ENCODE measurements at regions not wholly inside any gene's neighbourhood (a gene's known extent, or its start where the extent isn't known, plus 50 kb on each side); places are given as distances from the start of the nearest gene placed in this dataset.

DNA sequence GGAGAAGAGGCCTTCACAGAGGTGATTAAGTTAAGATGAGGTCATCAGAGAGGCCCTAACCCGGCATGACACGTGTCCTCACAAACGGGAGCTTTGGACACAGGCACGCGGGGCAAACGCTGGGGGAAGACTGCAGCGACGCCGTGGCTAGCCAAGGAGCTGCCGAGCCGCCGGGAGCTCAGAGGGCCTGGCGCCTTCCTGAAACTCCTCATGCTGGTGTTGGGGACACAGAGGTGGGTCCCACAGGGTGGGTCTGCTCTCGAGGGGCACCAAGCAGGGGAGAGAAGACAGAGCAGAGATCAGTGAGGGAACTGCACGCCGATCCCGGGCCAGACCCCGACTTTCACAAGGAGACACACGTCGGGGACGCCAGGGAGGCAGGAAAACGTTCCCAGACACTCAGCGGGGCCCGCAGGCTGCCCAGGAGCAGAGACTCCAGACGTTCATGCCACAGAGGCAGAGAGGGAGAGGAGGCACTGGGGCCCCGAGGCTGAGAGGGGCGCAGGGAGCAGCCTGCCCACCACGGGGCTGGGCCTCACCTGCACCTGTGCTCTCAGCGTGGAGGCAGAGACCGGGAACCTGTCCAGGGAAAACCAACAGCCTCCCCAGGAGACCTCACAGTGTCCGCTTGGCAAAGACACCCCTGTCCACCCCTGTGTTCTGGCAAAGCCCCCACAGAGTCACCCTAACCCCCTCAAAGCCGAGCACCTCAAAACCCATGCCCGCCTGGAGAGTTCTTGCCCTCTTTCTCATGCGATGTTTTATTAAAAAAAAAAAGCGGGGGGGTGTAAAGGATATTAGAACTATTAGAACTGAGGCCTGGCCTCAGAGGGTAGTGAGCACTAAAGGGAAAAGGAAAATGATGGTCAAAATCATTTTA is 103.8 kb downstream of the PDGFA start:
- no CpG with 5 or more reads among the region's 35 CpGs for WGBS, 2 donors (ENCODE audit: extremely low coverage in 2 of 2, insufficient read length in 2 of 2, insufficient replicate concordance in 1 of 2)
- Histone ChIP-seq H2BK12ac (ENCODE audit: low read length) (no peak overlapping the region), H2BK15ac (ENCODE audit: low read length) (peak overlapping the region; percentile 96), H2BK5ac (ENCODE audit: low read length) (no peak overlapping the region), H3K27ac (replicated peaks; ENCODE audit: low read length) (no peak overlapping the region), H4K8ac (ENCODE audit: low read depth, low read length) (no peak overlapping the region), H3K9ac (ENCODE audit: low read depth, low read length, poor library complexity) (no peak overlapping the region), H3K14ac (ENCODE audit: low read length) (no peak overlapping the region), H3K4me2 (ENCODE audit: insufficient read depth, low read length, poor library complexity, severe bottlenecking) (no peak overlapping the region), H3K4me1 (ENCODE audit: control insufficient read depth in 2 of 2, insufficient read depth in 1 of 2, low read depth in 1 of 2, low read length in 2 of 2) (no peaks in the 10 kb centered on the region), H3K36me3 (replicated peaks in 1 of 2; ENCODE audit: control insufficient read depth in 2 of 2, insufficient read depth in 2 of 2, low read length in 2 of 2) (no peaks in the 10 kb centered on the region), H3K79me1 (ENCODE audit: low read depth, low read length) (peaks cover 2% of the 10 kb centered on the region), H2BK120ac (ENCODE audit: low read depth, low read length) (no peak overlapping the region), H4K91ac (ENCODE audit: low read depth, low read length, poor library complexity) (no peak overlapping the region), H3K9me3 (replicated peaks in 1 of 2; ENCODE audit: control insufficient read depth in 2 of 2, insufficient read depth in 1 of 2, low read depth in 1 of 2, low read length in 2 of 2) (peaks cover 3 to 13% of the 10 kb centered on the region in 2 donors), H3K4ac (ENCODE audit: low read length) (no peak overlapping the region), H3K23ac (ENCODE audit: low read depth, low read length, poor library complexity) (peak overlapping the region; percentile 52), H2AK5ac (ENCODE audit: low read depth, low read length) (no peak overlapping the region), H3K18ac (ENCODE audit: low read length) (peak overlapping the region; percentile 44), H3K4me3 (ENCODE audit: low read length in 2 of 2) (no peak overlapping the region), H3K27me3 (ENCODE audit: control insufficient read depth in 3 of 3, insufficient read depth in 3 of 3, low read depth in 1 of 3, low read length in 3 of 3) (no peaks in the 10 kb centered on the region), H2AFZ (ENCODE audit: low read length) (no peak overlapping the region)
- DNase-seq (ENCODE audit: low spot score): no peak

DNA sequence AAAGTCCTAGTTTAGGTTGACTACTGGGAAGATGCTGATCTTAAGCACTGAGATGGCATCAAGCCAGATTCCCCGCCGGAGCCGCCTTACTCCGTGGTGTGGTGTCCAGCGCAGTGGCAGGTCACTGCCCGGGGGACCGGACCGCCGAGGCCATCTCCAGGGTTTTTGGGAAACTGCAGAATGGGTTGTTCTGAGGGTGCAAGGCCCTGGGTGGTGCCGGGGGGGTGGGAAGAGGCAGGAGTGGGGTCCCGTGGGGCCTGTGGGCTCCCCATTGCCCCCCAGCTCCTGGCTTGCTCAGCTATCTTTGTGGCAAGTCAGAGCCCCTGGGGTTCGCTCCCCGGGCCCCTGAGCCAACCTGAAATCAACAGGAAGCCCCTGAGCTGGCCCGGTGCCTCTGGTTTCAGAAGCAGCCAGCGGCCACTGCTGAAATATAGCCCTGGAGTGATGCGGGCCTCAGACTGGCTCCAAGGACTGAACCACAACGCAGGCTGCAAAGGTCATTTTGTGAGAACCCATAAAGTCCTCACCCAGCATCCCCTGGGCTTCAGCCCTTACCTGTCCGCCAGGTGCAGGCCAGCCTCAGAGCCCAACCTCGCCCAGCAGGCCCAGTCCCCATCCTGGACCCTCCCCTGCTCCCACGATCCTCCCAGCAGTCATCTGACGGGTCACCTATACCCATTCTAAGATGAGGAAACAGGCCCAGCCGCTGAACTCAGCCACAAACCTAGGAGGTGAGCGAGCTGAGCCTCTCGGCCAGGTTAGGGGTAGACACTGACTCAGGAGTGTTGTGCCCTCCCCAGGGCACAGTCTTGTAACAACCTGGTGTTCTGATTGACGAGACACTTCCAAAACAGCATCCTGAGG is 102.7 kb downstream of the PDGFA start:
- H2BK120ac ChIP-seq (ENCODE audit: low read depth, low read length): no peak overlapping the region
- no peak overlapping the region for H3K9ac ChIP-seq (ENCODE audit: low read depth, low read length, poor library complexity)
- no peak overlapping the region for H3K4me2 ChIP-seq (ENCODE audit: insufficient read depth, low read length, poor library complexity, severe bottlenecking)
- no peak for DNase-seq (ENCODE audit: low spot score)
- no peak overlapping the region for H2AFZ ChIP-seq (ENCODE audit: low read length)
- no peak overlapping the region for H2BK5ac ChIP-seq (ENCODE audit: low read length)
- no peak overlapping the region for H4K91ac ChIP-seq (ENCODE audit: low read depth, low read length, poor library complexity)
- no peaks in the 10 kb centered on the region for H3K4me1 ChIP-seq (ENCODE audit: control insufficient read depth in 2 of 2, insufficient read depth in 1 of 2, low read depth in 1 of 2, low read length in 2 of 2)
- peak overlapping the region; percentile 73 for H2BK12ac ChIP-seq (ENCODE audit: low read length)
- H3K14ac ChIP-seq (ENCODE audit: low read length): no peak overlapping the region
- no peak overlapping the region for H3K27ac ChIP-seq (replicated peaks; ENCODE audit: low read length)
- no peak overlapping the region for H3K23ac ChIP-seq (ENCODE audit: low read depth, low read length, poor library complexity)
- H3K4ac ChIP-seq (ENCODE audit: low read length): peak overlapping the region; percentile 11
- H2AK5ac ChIP-seq (ENCODE audit: low read depth, low read length): peak overlapping the region; percentile 81
- peaks cover 3 to 13% of the 10 kb centered on the region in 2 donors for H3K9me3 ChIP-seq (replicated peaks in 1 of 2; ENCODE audit: control insufficient read depth in 2 of 2, insufficient read depth in 1 of 2, low read depth in 1 of 2, low read length in 2 of 2)
- H3K27me3 ChIP-seq (ENCODE audit: control insufficient read depth in 3 of 3, insufficient read depth in 3 of 3, low read depth in 1 of 3, low read length in 3 of 3): no peaks in the 10 kb centered on the region
- peaks cover 2% of the 10 kb centered on the region for H3K79me1 ChIP-seq (ENCODE audit: low read depth, low read length)
- no peak overlapping the region for H3K4me3 ChIP-seq (ENCODE audit: low read length in 2 of 2)
- no peaks in the 10 kb centered on the region for H3K36me3 ChIP-seq (replicated peaks in 1 of 2; ENCODE audit: control insufficient read depth in 2 of 2, insufficient read depth in 2 of 2, low read length in 2 of 2)
- no peak overlapping the region for H2BK15ac ChIP-seq (ENCODE audit: low read length)
- peak overlapping the region; percentile 89 for H4K8ac ChIP-seq (ENCODE audit: low read depth, low read length)
- peak overlapping the region; percentile 48 for H3K18ac ChIP-seq (ENCODE audit: low read length)
- no CpG with 5 or more reads among the region's 25 CpGs for WGBS, 2 donors (ENCODE audit: extremely low coverage in 2 of 2, insufficient read length in 2 of 2, insufficient replicate concordance in 1 of 2)

DNA sequence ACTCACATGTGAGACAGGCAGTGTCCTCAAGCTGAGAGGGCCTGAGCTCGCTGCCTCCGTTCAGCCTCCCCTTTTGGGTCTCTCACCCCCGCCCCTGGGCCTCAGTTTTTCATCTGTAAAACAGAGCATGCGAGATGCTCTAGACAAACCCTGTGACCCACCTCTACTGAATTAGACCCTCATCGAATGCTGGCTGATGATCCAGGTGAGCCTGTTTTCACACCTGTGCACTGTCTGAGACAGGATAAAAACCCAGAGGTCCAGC is 102.1 kb downstream of the PDGFA start:
- Histone ChIP-seq H3K36me3 (replicated peaks in 1 of 2; ENCODE audit: control insufficient read depth in 2 of 2, insufficient read depth in 2 of 2, low read length in 2 of 2) (no peaks in the 10 kb centered on the region), H3K4me3 (ENCODE audit: low read length in 2 of 2) (no peak overlapping the region), H3K14ac (ENCODE audit: low read length) (no peak overlapping the region), H3K18ac (ENCODE audit: low read length) (no peak overlapping the region), H3K4ac (ENCODE audit: low read length) (no peak overlapping the region), H3K9ac (ENCODE audit: low read depth, low read length, poor library complexity) (no peak overlapping the region), H2AFZ (ENCODE audit: low read length) (no peak overlapping the region), H3K27me3 (ENCODE audit: control insufficient read depth in 3 of 3, insufficient read depth in 3 of 3, low read depth in 1 of 3, low read length in 3 of 3) (no peaks in the 10 kb centered on the region), H3K79me1 (ENCODE audit: low read depth, low read length) (peaks cover 2% of the 10 kb centered on the region), H4K8ac (ENCODE audit: low read depth, low read length) (peak overlapping the region; percentile 89), H4K91ac (ENCODE audit: low read depth, low read length, poor library complexity) (no peak overlapping the region), H3K23ac (ENCODE audit: low read depth, low read length, poor library complexity) (no peak overlapping the region), H2BK5ac (ENCODE audit: low read length) (no peak overlapping the region), H2BK15ac (ENCODE audit: low read length) (no peak overlapping the region), H2AK5ac (ENCODE audit: low read depth, low read length) (no peak overlapping the region), H3K27ac (replicated peaks; ENCODE audit: low read length) (no peak overlapping the region), H2BK120ac (ENCODE audit: low read depth, low read length) (no peak overlapping the region), H3K9me3 (replicated peaks in 1 of 2; ENCODE audit: control insufficient read depth in 2 of 2, insufficient read depth in 1 of 2, low read depth in 1 of 2, low read length in 2 of 2) (peaks cover 3 to 13% of the 10 kb centered on the region in 2 donors), H3K4me2 (ENCODE audit: insufficient read depth, low read length, poor library complexity, severe bottlenecking) (no peak overlapping the region), H3K4me1 (ENCODE audit: control insufficient read depth in 2 of 2, insufficient read depth in 1 of 2, low read depth in 1 of 2, low read length in 2 of 2) (no peaks in the 10 kb centered on the region), H2BK12ac (ENCODE audit: low read length) (no peak overlapping the region)
- DNase-seq (ENCODE audit: low spot score): no peak
- WGBS, 2 donors (ENCODE audit: extremely low coverage in 2 of 2, insufficient read length in 2 of 2, insufficient replicate concordance in 1 of 2): no CpG with 5 or more reads among the region's 5 CpGs

DNA sequence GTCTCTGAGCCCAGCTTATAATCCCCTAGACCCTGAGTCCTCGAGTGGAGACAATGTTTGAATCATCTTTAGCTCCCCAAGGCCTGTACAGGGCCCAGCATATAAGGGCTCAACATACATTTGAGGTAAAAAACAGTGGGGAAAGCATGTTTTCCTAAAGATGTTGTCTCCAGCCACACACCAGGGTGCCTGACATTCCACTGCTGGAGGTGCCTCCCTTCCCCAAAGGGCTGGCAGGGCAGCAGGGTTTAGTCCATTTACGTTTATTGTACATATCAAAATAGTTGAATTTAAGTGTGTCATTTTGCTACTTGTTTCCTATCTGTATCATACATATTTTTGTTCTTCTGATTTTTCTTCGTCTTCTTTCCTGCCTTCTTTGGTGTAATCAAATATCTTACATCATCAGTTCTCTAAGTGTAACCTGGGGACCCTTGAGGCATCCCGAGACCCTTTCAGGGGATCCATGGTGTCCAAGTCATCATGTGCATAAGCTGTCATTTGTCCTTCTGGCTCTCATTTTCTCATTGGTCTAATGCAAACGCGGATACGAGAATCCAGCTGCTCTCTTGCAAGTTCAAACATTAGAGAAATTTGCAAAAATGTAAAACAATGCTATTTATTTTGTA is 101.6 kb downstream of the PDGFA start:
- no peak for DNase-seq (ENCODE audit: low spot score)
- H2BK15ac ChIP-seq (ENCODE audit: low read length): no peak overlapping the region
- H3K27ac ChIP-seq (replicated peaks; ENCODE audit: low read length): no peak overlapping the region
- H3K14ac ChIP-seq (ENCODE audit: low read length): no peak overlapping the region
- no peak overlapping the region for H4K91ac ChIP-seq (ENCODE audit: low read depth, low read length, poor library complexity)
- no CpG with 5 or more reads among the region's 7 CpGs for WGBS, 2 donors (ENCODE audit: extremely low coverage in 2 of 2, insufficient read length in 2 of 2, insufficient replicate concordance in 1 of 2)
- no peak overlapping the region for H4K8ac ChIP-seq (ENCODE audit: low read depth, low read length)
- H3K27me3 ChIP-seq (ENCODE audit: control insufficient read depth in 3 of 3, insufficient read depth in 3 of 3, low read depth in 1 of 3, low read length in 3 of 3): no peaks in the 10 kb centered on the region
- H3K4me3 ChIP-seq (ENCODE audit: low read length in 2 of 2): no peak overlapping the region
- H2AK5ac ChIP-seq (ENCODE audit: low read depth, low read length): no peak overlapping the region
- H3K4ac ChIP-seq (ENCODE audit: low read length): no peak overlapping the region
- H2BK5ac ChIP-seq (ENCODE audit: low read length): no peak overlapping the region
- H3K18ac ChIP-seq (ENCODE audit: low read length): no peak overlapping the region
- H3K4me2 ChIP-seq (ENCODE audit: insufficient read depth, low read length, poor library complexity, severe bottlenecking): no peak overlapping the region
- H2BK120ac ChIP-seq (ENCODE audit: low read depth, low read length): no peak overlapping the region
- peaks cover 2% of the 10 kb centered on the region for H3K79me1 ChIP-seq (ENCODE audit: low read depth, low read length)
- no peak overlapping the region for H3K9ac ChIP-seq (ENCODE audit: low read depth, low read length, poor library complexity)
- H3K9me3 ChIP-seq (replicated peaks in 1 of 2; ENCODE audit: control insufficient read depth in 2 of 2, insufficient read depth in 1 of 2, low read depth in 1 of 2, low read length in 2 of 2): peaks cover 3 to 13% of the 10 kb centered on the region in 2 donors
- no peaks in the 10 kb centered on the region for H3K36me3 ChIP-seq (replicated peaks in 1 of 2; ENCODE audit: control insufficient read depth in 2 of 2, insufficient read depth in 2 of 2, low read length in 2 of 2)
- H3K23ac ChIP-seq (ENCODE audit: low read depth, low read length, poor library complexity): no peak overlapping the region
- no peaks in the 10 kb centered on the region for H3K4me1 ChIP-seq (ENCODE audit: control insufficient read depth in 2 of 2, insufficient read depth in 1 of 2, low read depth in 1 of 2, low read length in 2 of 2)
- H2AFZ ChIP-seq (ENCODE audit: low read length): no peak overlapping the region
- H2BK12ac ChIP-seq (ENCODE audit: low read length): no peak overlapping the region

Data from neuronal stem cell (in vitro differentiated cells).